ENCODE measurements at regions not wholly inside any gene's neighbourhood (a gene's known extent, or its start where the extent isn't known, plus 50 kb on each side); places are given as distances from the start of the nearest gene placed in this dataset.

- no peak for TF ChIP-seq CTCF (conservative IDR thresholded peaks at IDR 0.05; ENCODE audit: low read depth, low read length)
- H3K4me3 ChIP-seq (ENCODE audit: low read depth, low read length) = no peak overlapping the region
Measured at GRCh38 chr18:77379976-77380509, 130.4 kb downstream of the GALR1 start.

GRCh38 chr18:77380695-77381094 lies 131.0 kb downstream of the GALR1 start:
- H3K4me3 ChIP-seq (ENCODE audit: low read depth, low read length) = no peak overlapping the region
- DNase-seq (ENCODE audit: low read depth) = no peak
- TF ChIP-seq CTCF (conservative IDR thresholded peaks at IDR 0.05; ENCODE audit: low read depth, low read length) = no peak

More at GRCh38 chr18:77379976-77380509, 130.4 kb downstream of the GALR1 start:
- DNase-seq (ENCODE audit: low read depth) = no peak

- no peak overlapping the region for H3K4me3 ChIP-seq (ENCODE audit: low read depth, low read length)
- DNase-seq (ENCODE audit: low read depth) = peak; percentile 11
- no peak for TF ChIP-seq CTCF (conservative IDR thresholded peaks at IDR 0.05; ENCODE audit: low read depth, low read length)
Measured at GRCh38 chr18:77392321-77392720, 142.7 kb downstream of the GALR1 start.

GRCh38 chr18:77393519-77393918 lies 143.9 kb downstream of the GALR1 start:
- TF ChIP-seq CTCF (conservative IDR thresholded peaks at IDR 0.05; ENCODE audit: low read depth, low read length) = no peak
- no peak overlapping the region for H3K4me3 ChIP-seq (ENCODE audit: low read depth, low read length)
- DNase-seq (ENCODE audit: low read depth) = no peak

- no peak for DNase-seq (ENCODE audit: low read depth)
Measured at GRCh38 chr18:77395953-77396352, 146.3 kb downstream of the GALR1 start.

GRCh38 chr18:77397056-77397455 lies 147.4 kb downstream of the GALR1 start:
- H3K4me3 ChIP-seq (ENCODE audit: low read depth, low read length) = no peak overlapping the region
- no peak for DNase-seq (ENCODE audit: low read depth)
- no peak for TF ChIP-seq CTCF (conservative IDR thresholded peaks at IDR 0.05; ENCODE audit: low read depth, low read length)

More at GRCh38 chr18:77395953-77396352, 146.3 kb downstream of the GALR1 start:
- no peak overlapping the region for H3K4me3 ChIP-seq (ENCODE audit: low read depth, low read length)
- no peak for TF ChIP-seq CTCF (conservative IDR thresholded peaks at IDR 0.05; ENCODE audit: low read depth, low read length)

- TF ChIP-seq CTCF (conservative IDR thresholded peaks at IDR 0.05; ENCODE audit: low read depth, low read length) = no peak
- DNase-seq (ENCODE audit: low read depth) = no peak
- H3K4me3 ChIP-seq (ENCODE audit: low read depth, low read length) = no peak overlapping the region
Measured at GRCh38 chr18:77397617-77398016, 148.0 kb downstream of the GALR1 start.
